BJ (cell line): ENCODE measurements at regions not wholly inside any gene's neighbourhood (a gene's known extent, or its start where the extent isn't known, plus 50 kb on each side); places are given as distances from the start of the nearest gene placed in this dataset.
"Not testable (repeated sequence)": the region's sequence is repeated elsewhere in the genome, so short reads cannot be mapped to it uniquely, and the experiment has no call there.

Experiments
- CTCF ChIA-PET: fragments of 350-600 bp; formaldehyde crosslinking; extraction: SDS; loops from one replicate; lab custom pipeline; 2021; ENCODE audit warnings: antibody characterized with exemption, inconsistent platforms; lab: Yijun Ruan, JAX
- POLR2A ChIA-PET: fragments of 300-600 bp; sonication (Branson Sonifier 250); formaldehyde crosslinking; extraction: SDS; loops from one replicate; lab custom pipeline; 2021; ENCODE audit warnings: antibody characterized with exemption; lab: Charles Lee
- DNase-seq: peaks from one replicate; pipeline ENCODE4 v3.0.0-alpha.2; 2011; ENCODE audit warnings: low read depth
- H3K27me3 ChIP-seq: 2 replicates; pipeline ENCODE4 v1.6.0; 2011; ENCODE audit warnings: low read length; ENCODE audit not compliant: control insufficient read depth, insufficient read depth
- H3K36me3 ChIP-seq: 2 replicates; pipeline ENCODE4 v1.5.1; 2011; ENCODE audit warnings: low read length; ENCODE audit not compliant: control insufficient read depth, insufficient read depth
- H3K4me3 ChIP-seq: 2 replicates; pipeline ENCODE4 v1.5.1; 2011; ENCODE audit warnings: low read depth, mild to moderate bottlenecking, control low read depth, low read length
- CTCF ChIP-seq: IDR thresholded peaks from 2 replicates; pipeline ENCODE4 v1.5.1; 2011; ENCODE audit warnings: low read depth, mild to moderate bottlenecking, control low read depth, inconsistent platforms, low read length, moderate library complexity; ENCODE audit not compliant: insufficient read depth

- no peak for TF ChIP-seq CTCF
- CTCF ChIA-PET = no interaction called here
- no peak for DNase-seq
- H3K36me3 ChIP-seq = no peaks in the 10 kb centered on the region
- H3K27me3 ChIP-seq = no peaks in the 10 kb centered on the region
- POLR2A ChIA-PET = no interaction called here
- no peak overlapping the region for H3K4me3 ChIP-seq
Measured at GRCh38 chrX:819684-820083, 189.1 kb downstream of the SHOX start.

DNA sequence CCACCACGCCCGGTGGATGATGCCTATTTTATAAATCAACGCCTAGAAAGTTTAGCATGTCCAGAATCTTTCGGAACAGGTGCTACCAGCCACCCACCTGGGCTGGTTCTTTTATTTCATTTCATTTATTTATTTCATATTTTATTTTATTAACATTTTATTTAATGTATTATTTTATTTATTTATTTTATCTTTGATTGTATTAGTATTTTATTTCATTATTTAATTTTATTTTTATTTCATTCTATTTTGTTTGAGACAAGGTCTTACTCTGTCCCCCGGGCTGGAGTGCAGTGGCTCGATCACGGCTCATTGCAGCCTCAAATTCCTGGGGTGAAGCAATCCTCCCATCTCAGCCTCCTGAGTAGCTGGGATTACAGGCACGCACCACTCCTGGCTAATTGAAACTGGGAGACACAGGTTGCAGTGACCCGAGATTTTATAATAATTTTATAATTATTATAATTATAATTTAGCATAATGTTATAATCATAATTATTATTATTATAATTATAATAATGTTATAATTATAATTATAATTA is 187.2 kb downstream of the SHOX start:
- no peak for TF ChIP-seq CTCF
- Histone ChIP-seq H3K4me3 (no peak overlapping the region), H3K27me3 (no peaks in the 10 kb centered on the region), H3K36me3 (no peaks in the 10 kb centered on the region)
- POLR2A ChIA-PET = no interaction called here
- DNase-seq = no peak
- CTCF ChIA-PET = no interaction called here

- H3K27me3 ChIP-seq, H3K36me3 ChIP-seq, POLR2A ChIA-PET, DNase-seq, H3K4me3 ChIP-seq, CTCF ChIA-PET: not testable (repeated sequence)
Measured at GRCh38 chrX:817147-817546, 186.6 kb downstream of the SHOX start.

- no peak for DNase-seq
- ChIA-PET POLR2A (no interaction called here), CTCF (no interaction called here)
- Histone ChIP-seq H3K27me3 (no peaks in the 10 kb centered on the region), H3K36me3 (no peaks in the 10 kb centered on the region), H3K4me3 (no peak overlapping the region)
- TF ChIP-seq CTCF = no peak
Measured at GRCh38 chrX:816411-816810, 185.8 kb downstream of the SHOX start.

DNA sequence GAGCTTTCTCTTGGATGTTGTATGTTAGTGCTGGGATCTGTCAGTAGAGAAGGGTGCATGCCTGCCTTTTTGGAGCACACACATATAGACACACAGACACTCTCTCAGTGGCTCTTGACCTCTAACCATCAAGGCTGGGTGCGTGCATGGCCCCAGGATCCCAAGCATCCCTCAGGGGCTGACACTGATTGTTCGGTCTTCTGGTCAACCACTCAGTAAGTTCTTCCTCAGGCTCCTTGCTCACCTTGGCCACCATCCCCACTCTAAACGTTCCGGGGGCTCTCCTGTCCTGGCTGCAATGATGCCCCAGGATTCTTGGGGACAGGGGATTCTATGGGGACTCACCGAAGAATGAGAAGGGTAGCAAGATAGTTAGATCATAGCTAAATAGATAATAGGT is 179.6 kb downstream of the SHOX start:
- TF ChIP-seq CTCF = no peak
- H3K27me3 ChIP-seq = peaks cover 4% of the 10 kb centered on the region; the same call in 1 of the 2 replicates
- ChIA-PET CTCF (no interaction called here), POLR2A (no interaction called here)
- H3K4me3 ChIP-seq = no peak overlapping the region
- no peaks in the 10 kb centered on the region for H3K36me3 ChIP-seq
- no peak for DNase-seq

DNA sequence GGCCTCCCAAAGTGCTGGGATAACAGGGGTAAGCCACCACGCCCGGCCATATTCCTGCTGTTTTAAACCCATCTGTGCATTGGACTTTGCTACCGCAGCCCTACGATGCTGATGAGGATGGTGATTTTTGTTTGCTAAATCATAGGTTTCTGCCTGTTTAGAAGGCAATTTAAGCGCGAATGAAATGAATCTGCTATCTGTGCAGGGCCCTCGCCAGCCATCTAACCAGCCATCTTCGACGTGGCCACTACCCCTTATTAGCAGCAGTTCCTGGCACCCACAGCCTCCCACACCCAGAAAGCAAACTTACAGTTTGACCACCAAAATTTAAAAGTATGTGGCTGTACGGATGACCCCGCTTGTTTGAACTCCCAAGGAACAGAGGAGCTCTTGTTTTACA is 178.5 kb downstream of the SHOX start:
- Histone ChIP-seq H3K27me3 (peaks cover 7% of the 10 kb centered on the region; the same call in 1 of the 2 replicates), H3K36me3 (no peaks in the 10 kb centered on the region), H3K4me3 (no peak overlapping the region)
- ChIA-PET POLR2A (no interaction called here), CTCF (no interaction called here)
- DNase-seq = no peak
- no peak for TF ChIP-seq CTCF
